ENCODE measurements at regions not wholly inside any gene's neighbourhood (a gene's known extent, or its start where the extent isn't known, plus 50 kb on each side); places are given as distances from the start of the nearest gene placed in this dataset.

- no peak overlapping the region for H3K4me3 ChIP-seq (replicated peaks in 1 of 3; ENCODE audit: insufficient read depth in 1 of 3, low read depth in 1 of 3, low read length in 3 of 3)
- no TSS peak for BruUV-seq (replicated peaks)
- no peaks in the 10 kb centered on the region for H3K36me3 ChIP-seq (ENCODE audit: control insufficient read depth in 2 of 2, extremely low read depth in 1 of 2, insufficient read depth in 2 of 2, low read length in 2 of 2)
- no peak overlapping the region for H3K9ac ChIP-seq (replicated peaks; ENCODE audit: extremely low read depth, insufficient read depth, low read length)
- H3K27me3 ChIP-seq (ENCODE audit: control insufficient read depth in 2 of 2, insufficient read depth in 2 of 2, low read length in 2 of 2) = no peaks in the 10 kb centered on the region
- POLR2A ChIA-PET = no interaction called here
- dilution Hi-C loops (cut with MboI; ENCODE audit: extremely low pct_ligation_motif_present, low sequenced_read_pairs) (no loop called here), intact Hi-C loops (cut with micrococcal nuclease) (loop anchor here (10.0 kb wide), 1 partner anchor 254 kb away; no protein-coding TSS in a partner anchor)
- no peaks in the 10 kb centered on the region for H3K79me2 ChIP-seq (ENCODE audit: control insufficient read depth, insufficient read depth, low read length)
- H3K4me1 ChIP-seq (ENCODE audit: control insufficient read depth, extremely low read depth, insufficient read depth, low read length) = peaks cover 9% of the 10 kb centered on the region
- CTCF ChIA-PET = interaction anchor here (0.9 to 5.6 kb wide), 3 partner anchors 25 to 45 kb away, joined by 3 to 99 read pairs (median 4); no protein-coding TSS in a partner anchor
- H4K20me1 ChIP-seq (replicated peaks; ENCODE audit: control insufficient read depth, extremely low read depth, insufficient read depth, low read length) = no peaks in the 10 kb centered on the region
- no peak overlapping the region for H3K27ac ChIP-seq (ENCODE audit: insufficient read depth, low read depth, low read length)
- no peak overlapping the region for H3K4me2 ChIP-seq (ENCODE audit: insufficient read depth, low read length)
- no peaks in the 10 kb centered on the region for H3K9me3 ChIP-seq (replicated peaks; ENCODE audit: control insufficient read depth, insufficient read depth, low read length)
- H2AFZ ChIP-seq (ENCODE audit: low read depth, low read length) = no peak overlapping the region
- no peak for DNase-seq (ENCODE audit: low read depth, low spot score)
- TF ChIP-seq GATA2 (IDR thresholded peaks at IDR 0.05; ENCODE audit: insufficient read depth, insufficient read length, low read depth, low read length) (no peak), CTCF (IDR thresholded peaks at IDR 0.05; ENCODE audit: extremely low read depth in 1 of 2, insufficient read depth in 1 of 2, low read depth in 1 of 2, low read length in 2 of 2) (no peak)
- FAIRE-seq = no peak
- H3K9me1 ChIP-seq (replicated peaks; ENCODE audit: control insufficient read depth, extremely low read depth, insufficient read depth, low read length) = no peaks in the 10 kb centered on the region
Observed at GRCh38 chr2:200738590-200738989, 73.1 kb upstream of the BZW1 start.

DNA sequence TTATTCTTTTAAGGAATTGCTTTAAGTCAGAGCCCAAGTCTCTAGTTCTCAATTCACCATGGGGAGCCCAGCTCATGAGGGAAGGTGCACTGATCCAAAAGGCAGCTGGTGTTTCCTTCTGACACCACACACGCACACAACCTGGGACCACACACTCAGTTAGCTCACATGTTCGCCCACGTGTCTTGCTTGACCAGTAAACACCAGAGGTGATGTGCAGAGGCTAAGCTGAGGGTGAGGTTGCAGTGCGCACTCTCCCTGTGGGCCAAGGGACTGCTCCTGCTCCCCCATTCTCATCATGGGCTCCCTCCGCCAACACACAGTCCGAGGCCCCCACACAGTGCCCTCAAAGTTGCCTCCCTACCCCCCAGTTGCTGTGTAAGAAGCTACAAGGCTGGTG is 70.8 kb upstream of the BZW1 start:
- H3K27me3 ChIP-seq (ENCODE audit: control insufficient read depth in 2 of 2, insufficient read depth in 2 of 2, low read length in 2 of 2) = no peaks in the 10 kb centered on the region
- H3K27ac ChIP-seq (ENCODE audit: insufficient read depth, low read depth, low read length) = no peak overlapping the region
- ChIA-PET POLR2A (interaction anchor here (0.8 kb wide), 1 partner anchor 76 kb away, joined by 3 read pairs; no protein-coding TSS in a partner anchor), CTCF (no interaction called here)
- no peak for DNase-seq (ENCODE audit: low read depth, low spot score)
- H3K4me3 ChIP-seq (replicated peaks in 1 of 3; ENCODE audit: insufficient read depth in 1 of 3, low read depth in 1 of 3, low read length in 3 of 3) = no peak overlapping the region
- H2AFZ ChIP-seq (ENCODE audit: low read depth, low read length) = no peak overlapping the region
- no peak overlapping the region for H3K9ac ChIP-seq (replicated peaks; ENCODE audit: extremely low read depth, insufficient read depth, low read length)
- H3K4me2 ChIP-seq (ENCODE audit: insufficient read depth, low read length) = no peak overlapping the region
- BruUV-seq (replicated peaks) = no TSS peak
- intact Hi-C loops (cut with micrococcal nuclease) (no loop called here), dilution Hi-C loops (cut with MboI; ENCODE audit: extremely low pct_ligation_motif_present, low sequenced_read_pairs) (no loop called here)
- TF ChIP-seq MAX (IDR thresholded peaks at IDR 0.05; ENCODE audit: insufficient read depth, insufficient read length) (no peak), GATA2 (IDR thresholded peaks at IDR 0.05; ENCODE audit: insufficient read depth, insufficient read length, low read depth, low read length) (no peak), POLR2A (IDR thresholded peaks at IDR 0.05; ENCODE audit: low read depth, low read length) (no peak), POLR2AphosphoS5 (IDR thresholded peaks at IDR 0.05; ENCODE audit: insufficient read depth, low read depth, low read length) (no peak), MYC (IDR thresholded peaks at IDR 0.05; ENCODE audit: low read depth, low read length) (no peak), EZH2 (IDR thresholded peaks at IDR 0.05; ENCODE audit: borderline replicate concordance, low read depth, low read length, severe bottlenecking) (no peak), JUN (IDR thresholded peaks at IDR 0.05; ENCODE audit: borderline replicate concordance, insufficient read depth, insufficient read length, low read depth) (no peak), CTCF (IDR thresholded peaks at IDR 0.05; ENCODE audit: extremely low read depth in 1 of 2, insufficient read depth in 1 of 2, low read depth in 1 of 2, low read length in 2 of 2) (no peak), FOS (IDR thresholded peaks at IDR 0.05; ENCODE audit: borderline replicate concordance, insufficient read depth, low read length) (no peak)
- H4K20me1 ChIP-seq (replicated peaks; ENCODE audit: control insufficient read depth, extremely low read depth, insufficient read depth, low read length) = no peaks in the 10 kb centered on the region
- no peaks in the 10 kb centered on the region for H3K36me3 ChIP-seq (ENCODE audit: control insufficient read depth in 2 of 2, extremely low read depth in 1 of 2, insufficient read depth in 2 of 2, low read length in 2 of 2)
- H3K9me1 ChIP-seq (replicated peaks; ENCODE audit: control insufficient read depth, extremely low read depth, insufficient read depth, low read length) = no peaks in the 10 kb centered on the region
- peaks cover 9% of the 10 kb centered on the region for H3K4me1 ChIP-seq (ENCODE audit: control insufficient read depth, extremely low read depth, insufficient read depth, low read length)
- H3K9me3 ChIP-seq (replicated peaks; ENCODE audit: control insufficient read depth, insufficient read depth, low read length) = no peaks in the 10 kb centered on the region
- no peak for FAIRE-seq
- no peaks in the 10 kb centered on the region for H3K79me2 ChIP-seq (ENCODE audit: control insufficient read depth, insufficient read depth, low read length)

All from endothelial cell of umbilical vein (primary cell).